GM19438 (cell line): ENCODE measurements at regions not wholly inside any gene's neighbourhood (a gene's known extent, or its start where the extent isn't known, plus 50 kb on each side); places are given as distances from the start of the nearest gene placed in this dataset.

Experiments used
- ATAC-seq: cut with Tn5 transposase; IDR thresholded peaks from one replicate; pipeline ENCODE4 v1.9.1; 2021; ENCODE audit warnings: low read depth; ENCODE audit not compliant: unreplicated experiment

DNA sequence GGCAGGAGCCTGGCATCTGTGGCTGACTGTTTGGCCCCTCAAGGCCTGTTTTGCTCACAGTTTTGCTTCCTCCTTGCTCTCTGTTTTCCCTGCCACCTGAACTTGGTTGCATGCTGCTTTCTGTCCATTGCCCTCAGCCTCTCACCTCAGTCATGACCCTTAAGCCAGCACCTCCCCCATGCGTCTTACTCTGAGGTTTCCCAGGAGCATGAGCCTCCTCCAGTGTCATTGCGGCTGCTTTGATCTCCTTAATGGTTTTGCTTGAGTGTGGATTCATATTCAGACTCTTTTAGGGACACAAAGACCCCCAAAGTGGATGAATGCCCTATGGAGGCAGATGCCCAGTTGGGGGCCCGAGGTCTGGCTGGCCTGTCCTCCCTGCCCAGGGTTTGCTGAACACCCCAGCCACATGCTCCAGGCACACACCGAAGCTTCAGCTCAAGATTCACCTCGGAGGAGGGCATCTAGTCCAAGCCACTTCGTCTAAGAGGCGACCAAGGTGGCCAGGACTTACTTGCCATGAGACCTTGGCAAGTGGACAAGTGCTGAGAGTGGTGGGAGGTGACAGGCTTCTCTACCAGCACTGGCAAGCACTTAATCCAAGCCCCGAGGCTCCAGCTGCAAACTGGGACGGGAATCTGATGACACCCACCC, 95.4 kb upstream of the DIO3 start:
- no peak for ATAC-seq

DNA sequence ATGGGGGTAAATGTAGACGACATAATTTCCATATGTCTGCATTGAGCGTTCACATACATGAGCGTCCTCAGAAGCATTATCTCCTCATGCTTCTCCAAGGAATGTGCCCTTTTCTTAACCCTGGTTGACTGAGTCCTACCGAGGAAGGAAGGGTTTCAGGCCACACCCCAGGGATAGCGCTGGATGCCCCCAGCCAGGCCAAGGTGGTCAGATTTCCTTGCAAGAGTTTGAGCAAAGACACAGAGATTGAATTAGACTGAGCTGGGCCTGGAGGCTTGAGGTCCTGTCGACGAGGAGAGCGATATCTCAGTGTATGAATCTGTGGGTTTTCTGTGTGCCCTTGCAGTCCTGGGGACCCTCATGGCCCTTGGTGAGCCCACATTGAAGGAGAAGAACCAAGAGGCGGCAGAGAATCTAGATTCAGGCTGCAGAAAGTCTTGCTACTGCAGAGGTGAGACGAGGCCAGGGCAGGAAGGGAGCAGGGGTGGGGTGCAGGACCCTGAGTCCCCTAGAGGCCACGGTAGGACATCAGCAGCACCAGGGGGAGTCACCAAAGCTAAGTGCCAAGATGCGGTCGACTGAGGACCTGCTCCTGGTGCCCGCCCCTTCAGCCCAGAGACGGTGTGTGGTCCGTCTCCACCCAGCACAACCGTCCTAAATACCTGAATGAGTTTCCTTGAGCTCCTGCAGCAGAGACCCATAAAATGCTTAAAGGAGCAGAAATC, 94.7 kb upstream of the DIO3 start:
- no peak for ATAC-seq

DNA sequence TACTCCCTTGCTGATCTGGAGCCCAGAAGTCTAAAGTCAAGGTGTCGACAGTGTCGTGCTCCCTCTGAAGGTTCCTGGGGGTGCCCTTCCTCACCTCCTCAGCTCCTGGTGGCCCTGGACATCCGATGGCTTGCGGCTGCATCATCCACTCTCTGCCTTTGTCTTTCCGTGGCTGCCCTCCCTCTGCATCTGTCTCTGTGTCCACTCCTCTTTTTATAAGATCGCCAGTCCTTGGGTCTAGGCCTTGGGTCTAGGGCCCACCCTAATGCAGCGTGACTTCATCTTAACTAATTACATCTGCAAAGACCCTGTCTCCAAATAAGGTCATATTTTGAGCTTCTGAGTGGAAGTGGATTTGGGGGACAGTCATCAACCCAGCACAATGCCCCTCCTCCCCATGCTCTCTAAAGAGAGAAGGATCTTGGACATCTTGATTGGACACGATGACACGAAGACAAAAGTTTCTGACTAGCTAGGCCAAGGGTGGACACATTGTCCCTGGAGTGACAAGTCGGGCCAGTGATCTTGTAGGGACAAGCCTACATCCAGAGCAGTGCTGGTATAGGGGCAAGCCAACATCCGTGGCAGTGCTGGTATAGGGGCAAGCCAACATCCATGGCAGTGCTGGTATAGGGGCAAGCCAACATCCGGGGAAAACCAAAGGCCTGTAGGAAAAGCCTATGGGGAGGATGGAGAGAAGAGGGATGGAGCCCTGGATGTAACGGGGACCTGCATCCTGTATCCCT, 93.9 kb upstream of the DIO3 start:
- ATAC-seq: no peak

DNA sequence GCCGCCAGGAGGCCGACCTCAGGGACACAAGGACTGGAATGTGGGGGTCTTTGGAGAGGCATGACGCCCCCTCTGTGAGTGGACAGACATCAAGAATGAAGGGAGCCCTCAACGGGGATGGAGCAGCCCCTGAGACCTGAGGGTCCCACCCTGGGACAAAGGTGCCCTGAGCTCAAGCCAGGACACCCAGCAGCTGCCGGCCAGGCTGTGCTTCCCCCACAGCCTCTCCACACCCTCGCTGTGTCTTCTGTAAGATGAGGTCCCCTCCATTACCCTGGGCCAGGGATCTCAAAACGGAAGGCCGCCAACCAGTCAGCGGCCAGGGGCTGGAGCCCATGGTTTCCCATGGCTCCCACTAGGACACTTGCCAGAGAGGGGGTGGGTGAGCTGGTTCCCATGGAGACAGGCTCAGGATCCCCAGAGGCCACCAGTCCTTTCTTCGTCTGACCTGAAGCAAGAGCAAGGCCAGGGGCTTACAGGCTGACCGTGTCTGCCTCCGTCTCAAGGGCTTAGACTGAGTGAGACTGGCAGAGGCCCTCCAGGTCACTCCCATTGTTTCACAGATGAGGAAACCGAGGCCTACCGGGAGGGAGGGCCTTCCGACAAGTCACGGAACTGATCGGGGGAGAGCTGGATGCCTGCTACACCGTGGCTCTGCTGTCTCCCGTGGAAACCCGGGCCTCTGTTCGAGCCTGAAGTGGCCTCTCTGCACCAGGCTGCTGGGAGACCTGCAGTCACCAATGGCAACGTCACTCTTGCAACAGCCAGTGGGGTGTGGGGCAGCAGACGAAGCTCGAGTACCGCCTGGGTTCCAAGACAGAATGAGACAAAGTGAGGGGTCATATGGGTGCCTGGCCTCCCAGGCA, 91.7 kb upstream of the DIO3 start:
- no peak for ATAC-seq

DNA sequence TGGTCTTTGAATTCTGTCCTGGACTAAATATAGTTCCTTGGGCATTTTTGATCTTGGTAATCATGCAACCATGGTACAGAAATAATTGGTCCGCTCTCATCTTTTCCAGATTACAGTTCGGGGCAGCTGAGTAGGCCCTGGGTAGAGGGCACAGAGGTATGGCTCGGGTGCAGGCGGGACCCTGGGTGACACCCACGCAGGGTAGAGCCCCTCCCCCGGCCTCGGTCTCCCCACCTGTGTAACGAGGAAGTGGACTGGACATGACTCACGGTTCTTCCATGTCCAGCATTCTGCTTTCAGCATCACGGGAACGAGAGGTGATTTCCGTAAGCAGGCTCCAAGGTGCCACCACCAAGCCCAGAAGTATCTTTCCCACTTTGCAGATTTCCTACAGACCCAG, 91.0 kb upstream of the DIO3 start:
- ATAC-seq: no peak

DNA sequence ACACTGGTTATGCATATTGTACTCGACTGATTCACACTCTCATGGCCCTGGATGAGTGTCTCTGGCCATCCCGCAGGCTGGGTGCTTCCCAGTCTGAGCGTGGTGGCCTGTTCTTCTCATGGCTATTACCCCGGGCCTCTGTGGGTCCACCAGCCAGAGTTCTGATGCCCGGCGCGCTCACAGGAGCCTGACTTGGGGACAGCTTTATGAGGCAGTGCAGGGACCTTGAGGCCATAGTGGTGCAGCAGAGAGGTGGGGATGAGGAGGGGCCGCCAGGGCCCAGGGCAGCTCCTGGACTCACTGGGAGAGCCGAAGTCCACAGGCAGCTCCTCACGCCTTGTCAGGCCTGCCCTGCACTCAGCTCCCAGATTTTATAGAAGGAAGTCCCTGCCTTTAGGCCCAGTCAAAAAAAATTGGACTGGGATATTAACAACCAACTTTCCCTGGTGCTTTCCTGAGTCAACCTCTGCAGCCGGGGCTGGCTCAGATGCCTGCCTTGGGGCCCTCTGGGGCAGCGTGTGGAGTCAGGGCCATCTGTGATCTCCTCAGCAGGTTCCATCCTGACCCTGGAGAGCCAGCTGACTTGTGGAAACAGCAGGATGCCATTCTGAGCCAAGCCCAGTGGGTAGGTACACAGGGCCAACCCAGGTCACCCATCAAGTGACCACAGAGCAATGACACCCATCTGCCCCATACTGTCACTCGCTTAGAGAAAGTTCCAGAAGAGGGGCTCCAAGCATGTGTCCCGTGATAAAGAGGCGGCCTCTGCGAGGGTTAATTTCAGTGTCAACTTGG, 89.4 kb upstream of the DIO3 start:
- ATAC-seq: no peak

DNA sequence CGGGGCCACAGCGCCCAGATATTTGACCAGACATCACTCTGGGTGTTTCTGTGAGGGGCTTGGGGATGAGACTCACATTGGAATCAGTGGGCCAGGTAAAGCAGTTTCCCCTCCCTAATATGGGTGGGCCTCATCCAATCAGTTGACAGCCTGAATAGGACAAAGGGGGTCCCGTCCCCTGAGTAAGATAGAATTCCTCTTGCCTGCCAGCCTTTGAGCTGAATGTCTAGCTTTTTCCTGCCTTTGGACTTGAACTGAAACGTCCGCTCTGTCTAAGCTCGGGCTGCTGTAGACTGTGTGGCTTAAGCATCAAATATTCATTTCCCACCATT, 88.8 kb upstream of the DIO3 start:
- ATAC-seq: no peak

DNA sequence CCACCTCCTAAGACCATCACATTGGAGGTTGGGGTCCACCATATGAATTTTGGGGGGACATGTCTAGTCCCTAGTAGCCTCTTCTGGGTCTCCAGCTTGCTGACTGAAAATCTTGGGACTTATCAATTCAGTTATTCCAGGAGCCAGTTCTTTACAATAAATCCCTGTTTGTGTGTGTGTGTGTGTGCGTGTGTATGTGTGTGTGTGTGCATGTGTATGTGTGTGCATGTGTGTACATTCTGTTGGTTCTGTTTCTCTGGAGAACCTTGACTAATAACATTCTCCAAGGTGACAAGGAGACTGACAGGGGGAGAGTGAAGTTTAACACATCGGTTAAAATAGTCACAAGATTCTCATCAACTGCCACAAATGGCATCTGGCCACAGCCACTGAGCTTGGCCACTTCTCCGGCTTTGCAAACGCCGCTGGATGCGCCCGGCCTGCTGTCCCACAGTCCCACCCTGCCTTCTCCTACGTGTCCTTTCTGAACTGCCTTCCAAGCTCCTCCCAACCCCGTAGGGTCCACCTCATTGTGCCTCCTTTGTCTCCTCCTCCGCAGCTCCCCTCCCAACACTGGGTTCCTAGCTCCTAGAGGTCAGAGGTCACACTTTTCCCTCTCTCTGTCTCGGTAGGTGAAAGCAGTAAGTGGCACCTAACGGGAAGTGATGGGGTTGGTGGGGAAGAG, 88.1 kb upstream of the DIO3 start:
- no peak for ATAC-seq

DNA sequence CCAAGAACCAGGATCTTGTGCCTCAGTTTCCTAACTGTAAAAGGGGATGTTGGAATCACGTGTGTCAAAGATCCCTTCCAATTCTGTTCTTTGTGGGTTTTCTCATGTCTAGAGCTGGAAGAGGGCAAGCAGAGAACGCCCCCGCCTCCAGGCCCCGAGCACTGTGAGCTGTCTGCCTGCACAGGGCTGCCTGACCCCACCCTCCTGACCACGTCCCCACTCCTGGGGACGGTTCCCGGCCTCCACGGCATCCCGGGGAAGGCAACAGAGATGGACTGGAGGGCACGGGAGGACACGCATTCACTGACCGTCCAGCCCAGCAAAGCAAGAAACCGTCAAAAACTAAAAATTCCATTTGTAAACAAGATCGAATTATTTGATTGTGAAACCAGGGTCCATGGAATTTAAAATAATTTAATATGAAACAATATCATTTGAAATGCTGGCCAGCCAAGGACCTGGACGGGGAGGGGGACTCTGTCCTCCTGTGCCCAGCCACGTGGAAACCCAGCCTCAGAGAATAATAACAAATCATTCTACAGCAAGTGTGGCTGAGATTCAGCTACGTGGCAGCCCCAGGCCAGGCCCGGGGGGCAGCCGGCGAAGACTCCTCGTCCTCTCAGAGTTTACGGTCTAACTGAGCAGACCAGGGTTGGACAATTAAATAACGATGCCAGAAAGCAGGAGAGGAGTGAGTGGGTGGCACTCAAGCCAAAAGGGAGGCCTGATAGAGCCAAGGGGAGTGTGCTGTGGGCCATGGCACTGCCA, 87.3 kb upstream of the DIO3 start:
- no peak for ATAC-seq

DNA sequence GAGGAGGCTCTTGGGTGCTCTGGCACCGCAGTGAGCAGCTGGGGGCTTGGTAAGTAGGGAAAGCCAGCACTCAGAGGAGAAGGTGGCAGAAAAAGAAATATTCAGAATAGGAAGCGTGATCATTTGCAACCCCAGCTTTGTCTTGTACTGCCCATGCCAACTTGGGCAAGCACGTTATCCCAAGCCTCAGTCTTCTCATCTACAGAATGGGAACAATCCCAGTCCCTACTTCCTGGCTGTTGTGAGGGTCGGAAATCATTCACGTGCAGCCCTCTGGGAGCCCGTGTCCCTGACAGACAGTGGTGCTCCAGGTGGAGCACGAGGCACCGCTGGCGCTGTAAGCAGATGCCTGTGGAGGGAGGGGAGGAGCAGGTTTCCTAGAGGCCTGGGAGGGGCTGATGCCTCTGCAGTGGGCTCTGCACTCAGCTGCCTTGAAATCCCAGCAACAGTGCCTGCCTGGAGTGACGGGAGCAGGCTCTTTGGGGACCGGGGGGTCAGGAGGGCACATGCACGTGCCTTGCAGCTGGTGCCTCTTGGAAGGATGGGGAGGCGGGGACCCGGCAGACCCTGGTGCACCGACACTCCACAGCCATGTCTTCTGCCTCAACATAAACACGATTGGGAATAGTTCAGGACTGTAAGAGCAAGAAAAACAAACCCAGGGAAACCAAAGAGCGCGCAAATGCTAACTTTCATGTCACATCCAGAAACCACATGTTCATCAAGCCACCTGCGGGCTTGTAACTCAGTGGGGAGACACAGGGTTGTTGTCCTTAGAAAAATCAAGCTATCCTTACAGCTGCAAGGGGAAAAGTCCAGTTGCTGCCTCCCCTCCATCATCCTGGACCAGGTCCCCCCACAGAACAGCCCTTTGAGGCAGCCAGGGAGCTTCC, 86.5 kb upstream of the DIO3 start:
- ATAC-seq: no peak

DNA sequence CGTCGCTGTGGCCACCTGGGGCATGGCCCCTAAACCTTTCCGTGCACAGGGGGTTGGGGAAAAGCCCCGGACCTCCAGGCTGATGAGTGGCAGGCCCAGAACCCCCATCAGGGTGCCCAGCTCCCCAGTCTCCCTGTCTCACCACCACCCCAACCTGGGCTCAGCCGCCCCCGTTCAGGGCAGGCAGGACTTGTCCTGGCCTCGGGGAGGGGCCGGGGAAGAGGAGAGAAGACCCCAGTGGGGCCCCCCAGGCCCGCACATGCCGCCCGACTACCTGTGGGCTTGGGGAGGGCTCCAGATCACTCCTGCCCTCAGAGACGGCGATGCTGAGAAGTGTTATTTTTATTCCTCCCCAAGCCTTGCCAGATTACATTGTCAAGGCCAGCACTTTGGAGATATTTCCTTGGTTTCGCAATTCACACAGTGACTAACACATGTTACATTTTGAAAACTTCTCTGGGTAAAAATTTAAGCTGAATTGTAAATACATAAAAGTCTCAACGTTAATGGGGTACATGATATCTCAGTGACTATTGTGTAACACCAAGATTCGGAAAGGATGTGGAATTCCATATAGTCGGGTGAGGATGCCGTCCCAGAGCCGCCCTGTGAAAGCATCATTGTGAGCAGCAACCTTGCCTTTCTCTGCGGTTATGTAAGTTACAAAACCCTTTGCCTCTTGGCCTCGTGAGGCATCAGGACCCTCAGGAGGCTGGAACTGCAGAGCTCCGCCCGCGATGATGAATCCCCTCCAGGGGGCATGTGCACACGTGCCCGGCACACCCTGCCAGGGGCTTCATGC, 85.6 kb upstream of the DIO3 start:
- ATAC-seq: no peak

DNA sequence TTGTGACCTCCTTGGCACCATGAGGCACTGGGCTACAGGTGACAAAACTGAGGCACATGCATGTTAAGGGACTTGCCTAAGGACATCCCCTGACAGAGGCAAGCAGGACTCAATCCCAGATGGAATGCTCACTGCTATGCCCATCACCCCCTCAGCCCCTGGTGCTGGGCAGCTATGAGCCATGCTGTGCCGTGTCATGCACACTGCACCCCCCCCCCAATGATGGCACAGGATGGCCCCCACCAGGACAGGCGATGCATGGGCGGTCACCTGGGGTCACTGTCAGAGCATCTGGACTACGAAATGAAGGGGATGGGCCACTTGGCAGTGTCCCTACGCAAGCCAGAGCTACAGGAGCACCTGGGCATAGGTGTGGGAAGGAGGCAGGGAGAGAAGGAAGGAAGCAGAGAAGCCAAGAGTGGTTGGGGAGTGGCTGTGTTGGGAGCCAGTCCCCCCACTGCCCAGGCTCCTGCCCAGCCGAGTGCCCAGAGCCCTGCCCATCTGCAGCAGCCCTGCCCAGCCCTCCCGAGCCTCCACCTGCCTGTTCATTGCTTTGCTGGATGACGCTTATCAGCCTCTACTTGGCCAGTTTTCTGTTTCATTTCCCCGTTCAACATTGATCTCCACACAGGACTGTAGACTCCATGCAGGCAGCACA, 84.9 kb upstream of the DIO3 start:
- no peak for ATAC-seq

DNA sequence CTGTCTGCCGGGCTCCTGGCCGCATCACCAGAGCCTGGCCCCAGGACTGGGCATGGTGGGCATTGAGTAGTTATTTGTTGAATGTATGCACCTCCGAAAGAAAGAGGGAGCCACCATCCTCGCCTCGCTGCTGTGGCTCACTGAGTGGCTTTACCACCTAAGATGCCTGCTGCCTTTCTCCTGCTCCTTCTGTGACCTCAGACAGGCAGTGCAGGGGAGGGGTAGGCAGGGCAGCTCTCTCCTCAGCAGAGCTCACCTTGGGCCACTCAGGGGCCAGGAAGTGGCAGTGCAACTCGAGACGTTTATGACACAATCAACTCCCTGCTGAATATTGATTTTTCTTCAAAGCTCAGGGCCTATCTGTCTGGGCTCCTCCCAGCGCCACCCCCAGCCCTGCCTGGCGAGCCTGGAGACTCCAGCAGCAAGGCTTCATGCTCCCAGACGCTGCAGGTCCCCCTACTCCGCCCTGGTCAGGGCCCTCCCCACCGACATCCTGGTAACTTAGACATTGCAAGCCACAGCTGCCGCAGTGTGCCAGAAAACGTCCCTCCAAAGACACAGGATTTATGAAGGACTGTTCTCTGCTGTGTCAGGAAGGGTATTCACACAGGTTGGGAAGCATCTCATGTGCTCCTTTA, 84.3 kb upstream of the DIO3 start:
- no peak for ATAC-seq

DNA sequence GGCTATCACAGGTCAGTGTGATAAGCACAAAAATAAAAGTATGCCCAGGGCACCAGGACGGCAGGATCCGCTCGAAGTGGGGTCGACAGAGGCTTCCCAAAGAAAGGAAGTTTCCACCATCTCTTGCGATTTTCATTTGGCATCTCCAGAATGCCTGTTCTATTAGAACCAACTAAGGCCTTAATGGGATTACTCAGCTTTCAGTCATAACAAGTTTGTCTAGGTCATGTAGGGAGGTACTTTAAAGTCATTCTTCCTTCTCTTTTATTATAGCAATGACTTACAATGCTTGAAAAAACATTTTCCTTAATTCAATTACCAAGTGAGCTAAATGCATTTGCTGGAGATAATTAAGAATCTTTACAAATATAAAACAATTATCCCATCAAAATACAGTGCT, 83.6 kb upstream of the DIO3 start:
- ATAC-seq: no peak

DNA sequence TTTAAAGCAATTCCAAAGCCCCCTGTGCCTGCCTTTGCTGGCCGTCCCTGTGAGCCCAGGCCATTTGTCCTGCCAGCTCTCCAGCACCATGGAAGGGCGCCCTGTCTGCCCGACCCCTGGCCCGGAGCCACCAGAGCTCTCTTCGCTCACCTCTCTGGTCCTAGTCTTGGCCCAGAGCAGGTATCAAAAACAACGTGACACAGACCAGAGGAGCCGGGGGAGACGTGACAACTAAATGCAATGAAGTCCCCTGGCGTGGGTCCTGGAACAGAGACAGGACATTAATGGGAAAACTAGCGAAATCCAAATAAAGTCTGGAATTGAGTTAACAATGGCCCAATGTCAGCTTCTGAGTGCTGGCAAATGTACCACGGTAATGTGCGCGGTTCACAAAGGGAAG, 83.2 kb upstream of the DIO3 start:
- no peak for ATAC-seq

DNA sequence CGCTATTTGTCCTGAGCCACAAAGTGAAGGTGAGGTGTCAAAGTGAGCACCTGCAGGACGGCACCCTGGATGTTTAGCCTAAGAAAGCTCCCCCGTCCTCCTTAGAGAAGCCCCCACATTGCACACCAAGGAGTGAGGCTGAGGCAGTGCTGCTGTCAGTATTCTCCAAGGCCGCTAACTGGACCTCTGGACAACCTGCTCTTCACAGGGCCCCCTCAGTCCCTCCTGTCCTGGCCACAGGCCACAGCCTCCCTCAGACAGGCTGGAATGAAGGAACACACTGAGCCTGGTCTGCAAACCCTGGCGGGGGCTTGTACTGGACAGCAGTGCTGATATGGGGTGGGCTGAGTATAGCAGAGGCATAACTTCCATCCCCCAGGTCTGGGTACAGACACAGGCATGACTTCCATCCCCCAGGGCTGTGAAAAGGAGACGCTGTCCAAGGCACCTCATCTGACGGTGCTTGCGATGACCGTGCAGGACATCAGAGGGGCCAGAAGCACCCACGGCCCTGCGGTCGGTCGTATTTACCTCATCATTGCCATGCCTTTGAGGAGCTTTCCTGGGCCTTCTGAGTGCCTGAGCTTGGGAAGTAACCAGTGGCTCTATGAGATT, 82.4 kb upstream of the DIO3 start:
- no peak for ATAC-seq
